Vagina (tissue), 2 donors: ENCODE measurements at regions not wholly inside any gene's neighbourhood (a gene's known extent, or its start where the extent isn't known, plus 50 kb on each side); places are given as distances from the start of the nearest gene placed in this dataset.

Experiments
- POLR2A ChIP-seq, 2 donors: fragments of 450-650 bp; IDR thresholded peaks; one replicate each; pipeline ENCODE4 v1.6.1; 2017; ENCODE audit warnings: antibody characterized with exemption in 2 of 2, mild to moderate bottlenecking in 2 of 2, moderate library complexity in 2 of 2
- POLR2AphosphoS5 ChIP-seq, 2 donors: sonication (generic); formaldehyde crosslinking; IDR thresholded peaks; one replicate each; pipeline ENCODE4 v1.9.0; 2017; ENCODE audit warnings: antibody characterized with exemption in 2 of 2, mild to moderate bottlenecking in 2 of 2, low read depth in 1 of 2; ENCODE audit not compliant: insufficient read depth in 1 of 2

DNA sequence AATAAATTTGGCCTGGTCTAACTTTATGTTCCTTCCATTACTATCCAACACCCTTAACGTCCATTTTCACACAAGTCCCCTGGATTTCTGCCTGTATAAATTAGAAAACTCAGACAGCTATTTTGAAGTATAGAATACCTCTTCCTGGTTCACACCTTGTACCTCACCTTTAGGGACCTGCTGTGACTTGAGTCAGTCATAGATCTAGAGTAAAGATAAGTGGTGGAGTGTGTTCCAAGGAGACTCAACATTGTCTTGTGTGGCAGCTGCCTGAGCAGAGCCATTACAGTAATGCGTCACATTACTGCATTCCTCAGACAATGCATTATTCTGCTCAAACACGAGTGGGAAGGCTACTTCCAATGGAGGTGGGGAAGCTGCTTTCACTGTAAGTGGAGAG, 513.9 kb downstream of the ADRA2A start:
- TF ChIP-seq POLR2A (IDR thresholded peaks at IDR 0.05), result no peak
- no peak for TF ChIP-seq POLR2AphosphoS5 (IDR thresholded peaks at IDR 0.05; ENCODE audit: insufficient read depth in 1 of 2, low read depth in 1 of 2)
